ENCODE measurements at regions not wholly inside any gene's neighbourhood (a gene's known extent, or its start where the extent isn't known, plus 50 kb on each side); places are given as distances from the start of the nearest gene placed in this dataset.

- DNase-seq (ENCODE audit: low spot score), result no peak
These were observed 102.1 kb downstream of the ACER2 start for GRCh38 chr9:19510907-19511306.

Data from cerebellar cortex (tissue), 1 donor.